Lower leg skin (tissue), 3 donors: ENCODE measurements at regions not wholly inside any gene's neighbourhood (a gene's known extent, or its start where the extent isn't known, plus 50 kb on each side); places are given as distances from the start of the nearest gene placed in this dataset.

Experiments used
- CTCF ChIP-seq, 3 donors: fragments of 450-650 bp; IDR thresholded peaks; one replicate each; pipeline ENCODE4 v1.5.1; 2016; ENCODE audit warnings: antibody characterized with exemption in 3 of 3, mild to moderate bottlenecking in 3 of 3, moderate library complexity in 2 of 3
- POLR2A ChIP-seq, 2 donors: fragments of 450-650 bp; IDR thresholded peaks; one replicate each; pipeline ENCODE4 v1.6.1; 2016 to 2017; ENCODE audit warnings: antibody characterized with exemption in 2 of 2, mild to moderate bottlenecking in 1 of 2, moderate library complexity in 1 of 2

GRCh38 chr5:143521846-143522400, 118.4 kb upstream of the NR3C1 start:
- no peak for TF ChIP-seq CTCF (IDR thresholded peaks at IDR 0.05)
- TF ChIP-seq POLR2A (IDR thresholded peaks at IDR 0.05), result no peak
